ENCODE measurements at regions not wholly inside any gene's neighbourhood (a gene's known extent, or its start where the extent isn't known, plus 50 kb on each side); places are given as distances from the start of the nearest gene placed in this dataset.

DNA sequence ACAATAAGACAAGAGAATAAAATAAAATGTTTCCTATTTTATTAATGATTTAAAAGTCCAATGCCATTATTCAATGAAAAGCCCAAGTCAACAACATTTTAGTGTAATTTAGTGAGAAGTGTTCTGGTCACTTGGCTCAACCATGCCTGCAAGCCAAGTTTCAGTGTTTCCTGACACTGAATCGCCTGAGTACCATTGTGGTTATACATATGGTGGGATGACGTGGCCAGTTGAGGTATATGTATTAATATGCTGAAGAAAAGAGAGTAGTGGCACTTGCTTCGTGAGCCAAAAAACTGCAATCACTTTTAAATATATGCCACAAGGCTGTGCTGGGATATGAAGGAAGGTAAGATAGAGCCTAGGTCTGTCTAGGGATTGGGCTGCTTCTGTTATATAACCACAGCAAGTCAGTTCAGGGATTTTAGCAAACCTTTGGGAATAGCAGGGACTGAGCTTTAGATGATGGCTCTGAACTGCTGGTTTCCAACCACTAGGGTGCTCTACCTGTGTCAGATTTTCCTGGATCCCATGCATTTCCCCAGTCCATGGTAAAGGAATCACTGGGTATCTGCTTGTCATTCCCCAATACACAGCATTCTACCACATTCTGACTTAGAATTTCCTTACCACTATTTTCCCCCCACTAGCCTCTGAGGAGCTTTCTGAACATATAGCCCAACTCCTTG, 214.0 kb upstream of the PRPS1L1 start:
- intact Hi-C loops (cut with micrococcal nuclease): no loop called here

DNA sequence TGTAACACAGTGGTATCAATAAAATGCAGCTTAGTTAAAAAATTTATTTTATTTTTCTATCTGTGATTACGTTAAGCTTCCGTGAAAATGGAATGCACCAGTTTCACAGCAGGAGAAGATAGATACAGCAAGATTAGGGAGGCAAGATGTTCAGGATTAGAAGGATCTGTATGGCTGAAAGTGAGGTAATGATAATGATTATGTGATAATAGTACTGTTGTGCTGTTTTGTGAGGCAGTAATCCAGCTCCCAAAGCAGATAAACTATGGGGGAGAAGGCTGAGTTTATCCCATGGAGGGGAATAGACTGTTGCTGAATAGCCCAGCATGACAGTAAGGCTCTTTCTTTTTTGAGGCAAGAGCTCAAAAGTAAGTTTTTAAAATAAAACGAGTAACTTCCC, 216.1 kb upstream of the PRPS1L1 start:
- intact Hi-C loops (cut with micrococcal nuclease): no loop called here

DNA sequence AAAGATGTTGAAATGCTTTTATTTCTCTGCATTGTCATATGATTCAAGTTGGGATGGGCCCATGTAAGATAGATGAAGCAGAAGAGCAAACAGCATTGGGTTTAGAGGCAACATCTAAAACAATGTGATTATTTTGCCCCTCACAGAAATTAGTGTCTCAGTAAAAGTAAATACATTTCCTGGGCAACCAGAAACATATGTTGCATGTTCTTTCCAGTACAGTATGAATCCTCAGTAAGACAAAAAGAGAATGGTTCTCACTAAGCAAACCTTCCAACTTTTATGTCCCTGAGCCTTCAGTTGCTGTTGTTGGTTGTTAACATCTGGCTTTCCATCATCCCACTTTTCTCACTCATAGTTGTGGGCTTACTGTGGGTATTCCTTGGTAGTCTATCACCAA, 222.5 kb upstream of the PRPS1L1 start:
- intact Hi-C loops (cut with micrococcal nuclease): no loop called here

DNA sequence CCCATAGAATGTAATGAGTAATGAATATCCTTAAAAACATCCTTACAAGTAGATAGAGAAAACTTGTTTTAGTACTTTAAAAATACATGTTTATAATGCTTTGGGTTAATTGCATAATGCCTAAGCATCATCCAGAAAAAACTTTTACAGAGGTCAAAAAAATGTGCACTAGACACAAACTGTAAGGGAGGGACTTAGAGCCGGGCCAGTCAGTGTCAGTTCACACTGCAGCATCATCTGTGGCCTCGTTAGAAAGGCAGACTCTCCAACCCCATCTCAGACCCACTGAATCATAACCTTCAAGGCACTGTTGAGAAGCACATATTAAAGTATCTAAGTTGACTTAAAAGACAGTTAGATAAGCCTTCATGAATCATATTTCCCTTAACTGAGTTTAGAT, 230.1 kb upstream of the PRPS1L1 start:
- intact Hi-C loops (cut with micrococcal nuclease): no loop called here

DNA sequence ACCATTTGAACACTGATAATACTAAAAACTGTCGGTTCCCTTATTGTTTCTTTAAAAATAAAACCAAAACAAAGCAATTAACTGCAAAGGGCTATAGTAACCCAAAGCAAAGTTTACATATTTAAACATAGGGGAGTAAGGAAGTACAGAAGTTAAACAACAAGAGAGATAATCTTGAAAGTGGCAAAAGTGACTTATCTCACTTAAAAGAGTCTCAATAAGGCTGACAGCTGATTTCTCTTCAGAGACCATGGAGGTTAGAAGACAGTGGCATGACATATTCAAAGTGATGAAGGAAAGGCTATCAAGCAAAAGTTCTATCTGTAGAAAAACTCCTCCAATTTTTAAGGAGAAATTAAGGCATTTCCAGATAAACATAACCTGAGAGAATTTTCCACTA, 233.5 kb upstream of the HDAC9 start:
- intact Hi-C loops (cut with micrococcal nuclease): no loop called here

DNA sequence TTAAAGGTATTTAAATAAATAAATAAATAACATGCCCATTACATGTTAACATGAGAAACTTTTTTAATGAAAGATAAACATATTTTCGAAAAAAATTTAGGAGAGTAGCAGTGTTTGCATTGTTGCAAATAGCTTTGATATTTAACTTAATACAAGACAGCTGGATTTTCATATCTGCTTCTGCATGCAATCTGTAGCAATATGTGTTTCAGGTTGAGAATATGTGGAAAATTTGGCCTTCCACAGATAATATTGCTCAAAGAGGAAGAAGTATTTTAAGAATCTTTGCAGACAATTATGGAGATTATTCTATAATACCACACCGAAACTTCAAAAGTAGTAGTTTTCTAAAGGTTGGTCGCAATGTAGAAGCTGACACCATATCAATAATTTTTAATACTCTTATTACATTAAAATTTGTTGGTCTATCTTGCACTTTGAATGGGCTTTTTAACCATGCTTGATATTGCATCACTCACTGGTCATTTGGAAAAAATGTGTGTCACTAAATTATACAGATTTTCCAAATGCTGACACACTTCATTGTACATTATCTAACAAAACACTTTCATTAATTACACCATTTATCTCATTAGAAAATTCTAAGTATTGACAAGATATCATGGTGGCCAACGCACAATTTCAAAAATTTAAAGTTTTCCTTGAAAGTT, 229.8 kb upstream of the HDAC9 start:
- intact Hi-C loops (cut with micrococcal nuclease): no loop called here

DNA sequence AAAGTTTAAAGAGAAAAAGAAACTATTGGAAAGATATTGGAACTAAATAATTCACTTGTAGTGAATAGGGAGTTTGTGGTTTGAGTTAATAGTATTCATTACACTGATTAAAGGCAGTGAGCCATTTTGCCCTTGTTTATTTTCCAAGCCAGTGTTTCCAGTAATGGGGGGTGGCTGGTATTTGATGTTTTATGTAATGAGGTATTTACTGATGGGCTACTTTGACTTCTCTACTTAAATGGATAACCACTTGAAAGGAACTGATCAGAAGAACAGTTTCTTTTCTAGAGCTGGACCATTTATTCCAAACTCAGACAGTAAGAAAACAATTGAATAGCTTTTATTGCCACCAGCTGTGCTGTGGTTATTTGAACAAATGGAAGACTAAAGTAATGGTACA, 227.0 kb upstream of the HDAC9 start:
- intact Hi-C loops (cut with micrococcal nuclease): no loop called here

DNA sequence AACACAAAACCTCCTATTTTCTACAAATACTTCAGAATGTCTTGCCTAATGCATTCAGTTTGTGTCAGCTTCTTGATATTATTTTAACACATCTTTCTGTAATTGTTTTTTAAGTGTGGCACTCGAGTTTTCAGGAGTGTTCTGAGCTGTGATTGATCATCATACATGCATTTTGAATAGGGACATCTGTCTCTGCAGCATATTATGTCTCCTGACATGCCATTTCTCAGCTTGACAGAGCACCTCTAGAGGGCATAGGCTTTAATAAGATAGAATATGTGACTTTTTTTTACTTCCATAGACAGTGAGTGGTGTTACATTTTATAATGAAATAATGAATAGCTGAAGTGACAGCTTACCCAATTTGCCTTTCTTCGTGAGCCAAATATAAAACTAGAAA, 219.2 kb upstream of the HDAC9 start:
- intact Hi-C loops (cut with micrococcal nuclease): no loop called here

DNA sequence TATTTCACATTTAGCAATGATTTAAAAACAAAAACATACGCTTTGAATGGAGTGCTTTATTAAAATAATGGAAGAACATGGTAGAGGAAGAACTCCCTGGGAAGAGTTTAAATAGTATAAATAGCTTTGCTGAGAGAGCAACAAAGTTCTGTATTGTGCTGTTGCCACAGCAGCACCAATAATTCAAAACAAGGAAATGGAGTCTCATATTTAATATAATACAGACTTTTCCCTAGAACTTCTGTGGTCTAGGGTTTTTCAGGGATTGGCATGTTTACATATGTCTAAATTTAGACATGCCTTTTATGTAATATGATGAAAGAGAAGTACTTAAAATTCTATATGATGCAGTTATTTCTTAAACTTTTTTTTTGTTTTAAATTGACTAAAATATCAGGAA, 217.2 kb upstream of the HDAC9 start:
- intact Hi-C loops (cut with micrococcal nuclease): no loop called here

DNA sequence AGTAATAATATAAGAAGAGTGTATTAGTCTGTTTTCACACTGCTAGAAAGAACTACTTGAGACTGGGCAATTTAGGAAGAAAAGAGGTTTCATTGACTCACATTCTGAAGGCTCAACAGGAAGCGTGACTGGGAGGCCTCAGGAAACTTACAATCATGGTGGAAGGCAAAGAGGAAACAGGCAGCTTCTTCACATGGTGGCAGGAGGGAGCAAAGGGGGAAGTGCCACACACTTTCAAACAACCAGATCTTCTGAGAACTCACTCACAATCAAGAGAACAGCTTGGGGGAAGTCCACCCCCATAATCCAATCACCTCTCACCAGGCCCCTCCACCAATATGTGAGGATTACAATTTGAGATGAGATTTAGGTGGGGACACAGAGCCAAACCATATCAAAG, 212.5 kb upstream of the HDAC9 start:
- intact Hi-C loops (cut with micrococcal nuclease): no loop called here

DNA sequence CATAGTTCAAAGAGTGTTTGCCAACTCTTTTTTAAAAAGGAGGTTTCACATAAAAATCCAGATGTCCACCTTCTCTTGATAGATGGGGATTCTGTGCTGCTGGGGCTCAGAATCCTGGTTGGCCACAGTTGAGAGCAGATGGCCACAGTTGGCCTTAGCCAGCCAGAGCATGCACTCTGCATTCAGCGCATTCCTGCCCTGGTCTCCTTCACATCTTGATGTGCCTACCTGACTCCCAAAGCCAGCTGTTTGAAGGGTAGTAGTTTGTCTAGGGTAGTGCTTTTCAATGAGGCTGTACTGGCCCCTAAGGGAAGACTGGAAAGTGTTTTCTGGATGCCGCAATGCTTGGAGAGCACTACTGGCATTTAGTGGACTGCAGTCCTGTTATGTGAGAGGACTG, 208.1 kb upstream of the HDAC9 start:
- intact Hi-C loops (cut with micrococcal nuclease): no loop called here

DNA sequence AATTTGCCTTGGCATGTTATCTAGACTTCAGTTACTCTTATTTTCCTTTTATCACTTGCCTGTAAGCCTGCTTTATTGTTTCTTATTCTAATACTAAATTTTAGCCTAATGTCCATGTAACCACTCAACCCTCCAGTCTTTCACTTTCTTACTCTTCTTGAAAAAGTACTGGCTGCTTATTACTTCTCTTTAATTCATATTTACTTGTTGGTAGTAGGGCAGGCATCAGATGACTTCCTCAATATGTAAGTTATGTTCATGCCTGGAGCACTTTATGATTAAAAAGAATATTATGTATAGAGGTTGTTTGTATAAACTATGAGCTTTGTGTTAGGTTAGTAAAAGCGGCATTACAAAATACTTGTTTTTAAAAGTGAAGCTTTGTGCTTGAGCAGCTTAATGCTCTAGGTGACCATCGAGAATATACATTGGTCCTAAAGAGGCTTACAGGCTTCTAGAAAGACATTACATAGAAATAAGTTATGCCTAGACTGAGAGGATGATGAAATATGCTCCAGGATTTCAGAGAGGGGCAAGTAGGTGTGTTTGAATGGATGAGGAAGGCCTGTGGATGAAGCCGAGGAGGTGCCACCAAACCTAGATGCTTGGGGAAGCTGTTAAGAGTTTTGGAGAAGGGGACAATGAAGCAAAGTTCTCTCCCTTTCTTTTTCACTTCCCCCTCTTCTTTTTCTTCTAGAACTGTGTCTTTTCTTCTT, 207.1 kb upstream of the HDAC9 start:
- intact Hi-C loops (cut with micrococcal nuclease): no loop called here

DNA sequence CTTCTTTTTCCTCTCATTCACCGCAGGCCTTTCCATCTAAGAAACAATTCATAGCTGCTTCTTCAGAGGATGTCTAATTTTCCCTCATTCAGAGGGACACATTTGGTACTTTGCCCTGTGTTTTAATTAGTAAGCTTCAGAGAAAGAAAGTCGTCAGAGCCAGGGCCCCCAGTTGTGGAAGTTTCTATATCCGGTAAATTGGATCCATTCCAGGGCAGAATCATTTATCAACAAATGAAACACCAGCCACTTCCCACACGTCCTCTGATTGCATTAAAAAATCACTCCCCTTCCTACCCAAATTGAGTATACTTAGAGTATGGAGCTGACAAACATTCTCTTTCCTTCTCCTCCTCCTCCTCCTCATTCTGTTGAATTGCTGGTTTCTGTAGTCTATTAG, 205.8 kb upstream of the HDAC9 start:
- intact Hi-C loops (cut with micrococcal nuclease): no loop called here

DNA sequence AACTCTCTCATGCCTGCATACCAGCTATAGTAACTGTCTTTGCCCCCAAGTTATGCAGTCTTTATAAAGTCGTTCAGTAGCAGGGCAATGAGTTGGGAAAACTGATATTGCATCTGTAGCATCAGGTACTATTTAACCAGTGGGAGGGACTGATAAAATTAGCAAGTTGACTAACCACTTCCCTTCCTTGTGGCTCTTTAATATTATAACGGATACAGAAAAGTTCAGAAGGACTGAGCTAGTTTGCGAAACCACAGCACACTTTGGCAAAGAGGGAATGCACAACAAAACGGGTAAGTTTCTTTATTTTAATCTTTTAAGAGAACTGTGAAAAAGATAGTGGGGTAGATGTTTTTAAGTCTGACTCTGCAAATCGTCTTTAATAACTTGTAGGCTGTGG, 205.3 kb upstream of the HDAC9 start:
- intact Hi-C loops (cut with micrococcal nuclease): no loop called here

DNA sequence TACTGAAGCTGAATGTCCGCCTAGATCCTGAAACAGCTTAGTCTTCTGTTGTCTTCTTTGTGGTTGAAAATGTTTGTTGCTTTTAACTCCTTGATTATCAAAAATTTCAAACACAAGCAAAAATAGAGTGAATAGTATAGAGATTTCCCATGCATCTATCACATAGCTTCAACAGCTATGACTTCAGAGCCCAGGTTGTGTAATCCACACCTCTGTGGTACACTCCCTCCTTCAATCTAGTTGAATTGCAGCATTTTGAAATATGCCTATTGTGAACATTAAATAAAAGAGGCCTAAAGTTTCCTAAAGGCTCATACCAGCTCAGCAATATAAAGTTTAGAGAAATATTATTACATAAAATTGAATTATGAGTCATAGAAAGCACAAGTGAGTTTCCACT, 204.7 kb upstream of the HDAC9 start:
- intact Hi-C loops (cut with micrococcal nuclease): no loop called here

DNA sequence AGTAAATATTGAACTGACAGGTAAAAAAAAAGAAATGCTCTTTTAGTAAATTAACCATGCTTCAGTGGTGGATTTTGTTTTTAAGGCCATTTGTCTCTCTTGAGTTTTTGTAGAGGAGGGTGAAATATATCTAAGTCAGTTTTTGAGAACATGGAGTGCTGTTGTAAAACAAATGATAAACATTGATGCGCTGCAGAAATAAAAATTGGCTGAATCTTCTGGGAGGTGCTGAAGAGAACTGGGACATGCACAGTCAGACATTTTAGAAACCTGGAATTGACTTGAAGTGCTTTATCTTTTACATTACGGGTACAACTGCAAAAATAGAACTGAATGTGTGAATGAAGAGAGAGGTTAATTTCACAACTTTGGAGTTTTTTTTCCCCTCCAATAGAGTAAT, 203.0 kb upstream of the HDAC9 start:
- intact Hi-C loops (cut with micrococcal nuclease): no loop called here

DNA sequence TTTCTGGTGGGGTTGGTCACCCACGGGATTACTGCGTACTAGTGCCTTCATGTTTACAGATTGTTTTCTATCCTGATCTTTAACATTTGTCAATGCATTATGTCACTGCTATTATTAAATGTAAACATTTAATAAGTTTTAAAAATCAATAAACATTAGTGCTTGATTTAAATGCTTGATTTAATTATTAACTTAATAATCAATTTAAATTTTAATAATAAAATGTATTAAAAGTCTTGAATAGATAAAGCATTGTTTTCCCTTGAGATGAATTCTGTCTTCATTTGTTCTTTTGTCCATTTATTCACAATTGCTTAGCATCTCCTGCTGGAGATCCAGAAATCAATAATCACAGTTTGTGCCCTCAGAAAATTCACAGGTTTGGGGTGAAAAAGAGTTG, 201.8 kb upstream of the HDAC9 start:
- intact Hi-C loops (cut with micrococcal nuclease): no loop called here

DNA sequence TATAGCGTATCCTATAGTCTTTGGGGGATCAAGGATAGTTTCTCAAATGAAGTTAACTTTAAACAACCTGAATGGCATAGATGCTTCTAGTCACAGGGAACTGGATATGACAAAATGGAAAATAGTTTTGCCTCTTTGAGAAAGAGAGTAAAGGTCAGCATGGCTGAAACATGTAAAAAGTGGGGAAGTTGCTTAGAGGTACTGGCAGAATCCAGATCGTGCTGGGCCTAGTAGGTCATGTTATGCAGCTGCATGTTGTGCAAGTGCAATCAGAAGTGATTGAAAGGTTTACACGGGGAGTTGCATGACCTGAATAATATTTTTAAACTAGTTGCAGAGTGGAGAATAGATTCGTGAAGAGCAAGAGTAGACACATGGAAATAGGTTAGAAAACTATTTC, 201.1 kb upstream of the HDAC9 start:
- intact Hi-C loops (cut with micrococcal nuclease): no loop called here

DNA sequence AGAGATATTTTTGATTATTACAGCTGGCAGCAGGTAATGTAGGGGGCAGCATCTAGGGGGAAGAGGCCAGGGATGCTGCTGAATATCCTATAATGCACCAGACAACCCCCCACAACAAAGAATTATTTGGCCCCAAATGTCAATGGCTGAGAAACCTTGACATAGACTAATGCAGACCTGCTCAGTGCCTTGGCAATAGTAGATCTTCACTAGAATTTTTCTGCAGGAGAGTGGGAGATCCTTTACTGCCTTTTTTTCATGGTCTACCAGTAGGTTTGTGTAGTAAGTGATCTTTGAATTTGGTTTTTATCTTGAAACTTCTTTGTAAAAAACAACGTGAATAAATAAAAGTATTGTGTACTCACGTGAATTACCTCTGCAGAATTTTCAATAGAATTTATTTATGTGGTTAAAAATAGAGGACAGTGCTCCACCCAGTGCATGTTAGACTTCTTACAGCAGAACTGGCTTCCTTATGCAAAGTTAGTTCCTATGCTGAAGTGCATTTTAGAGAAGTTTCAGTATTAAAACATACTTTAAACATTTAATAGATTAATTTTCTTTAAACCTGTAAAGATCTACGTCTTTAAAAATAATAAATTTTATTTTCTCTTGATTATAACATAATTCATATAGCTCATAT, 199.6 kb upstream of the HDAC9 start:
- intact Hi-C loops (cut with micrococcal nuclease): no loop called here

DNA sequence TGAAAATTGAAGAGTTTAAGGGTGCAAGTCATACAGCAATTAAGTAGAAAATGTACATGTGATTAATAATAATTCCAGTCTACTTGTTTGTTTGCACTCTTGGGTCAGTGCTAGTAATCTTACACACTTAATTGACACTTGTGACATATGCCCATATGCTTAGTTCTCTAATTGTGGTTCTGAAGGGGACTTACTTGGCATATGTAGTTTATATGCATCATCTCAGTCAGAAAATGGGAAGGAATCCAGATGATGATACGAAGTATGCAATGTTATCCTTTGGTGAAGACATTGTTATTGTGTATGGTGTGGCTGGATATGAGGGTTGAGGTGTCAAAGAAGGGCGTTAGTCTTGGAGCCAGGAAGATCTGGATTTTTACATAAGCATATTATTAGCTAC, 193.5 kb upstream of the HDAC9 start:
- intact Hi-C loops (cut with micrococcal nuclease): no loop called here

DNA sequence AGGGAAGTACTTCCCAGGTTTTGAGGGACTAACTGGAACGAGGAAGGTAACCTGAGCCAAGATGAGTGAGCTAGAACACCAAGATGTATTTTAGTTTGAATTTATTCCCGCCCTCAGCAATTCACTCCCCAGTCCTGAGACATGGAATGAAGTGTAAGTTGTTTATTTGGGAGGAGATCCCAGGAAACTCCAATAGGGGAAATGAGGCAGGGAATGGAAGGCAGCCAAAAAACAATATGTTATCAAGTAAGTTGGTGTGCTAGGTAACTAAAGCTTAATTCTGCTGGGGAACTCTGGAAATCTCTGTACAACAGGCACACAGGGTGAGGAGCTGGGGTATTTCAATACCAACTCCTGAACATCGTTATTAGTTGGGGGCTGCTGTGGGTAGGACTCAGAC, 189.7 kb upstream of the HDAC9 start:
- intact Hi-C loops (cut with micrococcal nuclease): no loop called here

DNA sequence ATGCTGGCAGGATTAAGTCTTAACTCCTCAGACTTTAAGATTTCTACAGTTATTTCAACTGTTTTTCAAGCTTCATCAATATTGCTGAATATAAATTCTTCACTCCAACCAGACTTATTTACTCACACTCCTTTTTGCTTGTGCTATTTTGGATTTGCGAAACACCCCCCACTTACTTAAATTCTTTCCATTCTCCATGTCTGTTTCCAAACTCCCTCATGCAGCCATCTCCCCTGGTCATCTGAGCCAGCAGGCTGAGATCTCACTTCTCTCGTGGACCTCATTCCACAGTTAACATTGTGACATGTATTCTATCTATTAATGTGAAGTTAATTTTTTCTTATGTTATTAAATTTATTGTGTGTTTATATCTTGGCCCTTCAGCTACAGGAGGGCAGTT, 188.9 kb upstream of the HDAC9 start:
- intact Hi-C loops (cut with micrococcal nuclease): no loop called here

All from T-helper 2 cell treated with Interferon-gamma antibody and Interleukin-4, amounts not matched to agents 100 ng/mL and 5 ng/mL, for 36 hours (primary cell).